GM12892 (cell line): ENCODE measurements at regions not wholly inside any gene's neighbourhood (a gene's known extent, or its start where the extent isn't known, plus 50 kb on each side); places are given as distances from the start of the nearest gene placed in this dataset.

ENCODE experiments used
- DNase-seq: peaks from one replicate; pipeline ENCODE4 v3.0.0; 2011; ENCODE audit not compliant: insufficient read length
- FAIRE-seq: peaks from 2 replicates; lab custom pipeline; 2011; peaks lifted over from hg19 to GRCh38; lab: Jason Lieb, UNC
- POLR2A ChIP-seq: IDR thresholded peaks from 2 replicates; pipeline ENCODE4 v1.6.1; 2011; ENCODE audit warnings: low read depth, low read length, control low read depth
- POLR2AphosphoS5 ChIP-seq: IDR thresholded peaks from 2 replicates; pipeline ENCODE4 v1.6.1; 2011; ENCODE audit warnings: low read depth, low read length, control low read depth
- TAF1 ChIP-seq: IDR thresholded peaks from 2 replicates; pipeline ENCODE4 v1.6.1; 2011; ENCODE audit warnings: low read depth, mild to moderate bottlenecking, control low read depth, low read length, borderline replicate concordance

DNA sequence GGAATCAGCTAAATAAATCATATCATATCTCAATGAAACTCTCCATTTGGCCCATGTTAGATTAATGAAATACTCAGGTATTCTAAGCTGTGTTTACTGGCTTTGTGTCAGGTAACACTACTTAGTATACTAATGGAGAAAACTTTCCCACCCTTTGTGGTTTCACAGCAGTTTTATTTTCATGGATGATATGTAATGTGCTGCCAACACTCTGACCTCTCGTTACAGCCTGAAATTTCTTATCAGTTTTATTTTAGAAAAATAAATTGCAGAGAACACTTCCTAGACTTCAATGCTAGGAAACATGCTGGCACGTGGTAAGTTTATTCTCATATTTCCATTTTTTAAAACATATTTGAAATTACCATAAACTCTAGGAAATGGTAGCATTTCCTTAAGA lies 758.9 kb downstream of the LIG4 start:
- no peak for TF ChIP-seq POLR2A
- no peak for TF ChIP-seq TAF1
- TF ChIP-seq POLR2AphosphoS5: no peak
- FAIRE-seq (no peak), DNase-seq (no peak)

DNA sequence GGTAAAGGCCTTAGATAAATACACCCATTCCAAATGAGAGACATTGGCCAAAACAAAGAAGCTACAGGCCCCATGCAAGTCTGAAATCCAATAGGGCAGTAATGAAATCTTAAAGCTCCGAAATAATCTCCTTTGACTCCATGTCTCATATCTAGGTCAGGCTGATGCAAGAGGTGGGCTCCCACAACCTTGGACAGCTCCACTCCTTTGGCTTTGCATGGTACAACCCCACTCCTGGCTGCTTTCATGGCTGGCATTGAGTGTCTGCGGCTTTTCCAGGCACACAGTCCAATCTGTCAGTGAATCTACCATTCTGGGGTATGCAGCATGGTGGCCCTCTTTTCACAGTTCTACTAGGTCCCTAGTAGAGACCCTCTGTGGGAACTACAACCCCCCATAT lies 762.5 kb downstream of the LIG4 start:
- DNase-seq (no peak), FAIRE-seq (no peak)
- TF ChIP-seq POLR2AphosphoS5 (no peak), POLR2A (no peak), TAF1 (no peak)

DNA sequence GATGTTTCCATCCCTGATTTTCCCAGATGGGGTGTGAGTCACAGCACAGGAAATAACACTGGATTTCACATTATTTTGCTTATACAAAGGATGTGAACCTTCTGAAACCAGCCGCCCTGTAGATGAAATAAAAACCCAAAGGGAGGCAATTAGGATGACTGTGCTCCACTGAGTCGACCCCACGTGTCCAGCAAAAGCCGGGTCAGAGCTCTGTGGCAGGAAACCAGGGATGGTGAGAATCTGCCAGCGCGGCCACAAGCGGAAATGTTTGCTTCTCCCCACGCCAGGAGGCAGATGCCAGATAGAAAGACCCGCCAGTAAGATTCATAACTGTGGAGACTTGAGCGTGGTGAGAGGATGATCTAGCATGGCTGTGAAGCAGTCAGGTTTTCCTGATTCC lies 764.4 kb downstream of the LIG4 start:
- TF ChIP-seq POLR2A (no peak), POLR2AphosphoS5 (no peak), TAF1 (no peak)
- FAIRE-seq (no peak), DNase-seq (no peak)

DNA sequence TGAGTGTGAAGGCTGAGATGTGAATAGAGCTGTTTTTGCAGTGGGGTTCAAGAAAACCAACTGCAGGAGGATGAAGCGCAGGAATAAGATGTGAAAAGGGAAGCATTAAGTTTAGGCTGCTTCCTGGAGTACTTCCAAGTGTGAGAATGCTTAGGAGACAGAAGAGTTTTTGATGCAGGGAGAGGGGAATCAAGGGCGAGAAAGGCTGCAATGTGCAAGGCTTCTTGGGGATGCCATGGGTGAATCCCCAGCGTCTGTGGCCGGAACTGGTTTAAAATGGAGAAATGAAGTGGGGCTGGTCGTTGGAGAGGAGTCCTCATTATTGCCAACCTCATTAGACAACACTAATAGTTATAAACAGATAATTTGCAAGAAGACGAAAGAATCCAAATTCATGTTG lies 764.9 kb downstream of the LIG4 start:
- FAIRE-seq (no peak), DNase-seq (no peak)
- TF ChIP-seq TAF1 (no peak), POLR2AphosphoS5 (no peak), POLR2A (no peak)

DNA sequence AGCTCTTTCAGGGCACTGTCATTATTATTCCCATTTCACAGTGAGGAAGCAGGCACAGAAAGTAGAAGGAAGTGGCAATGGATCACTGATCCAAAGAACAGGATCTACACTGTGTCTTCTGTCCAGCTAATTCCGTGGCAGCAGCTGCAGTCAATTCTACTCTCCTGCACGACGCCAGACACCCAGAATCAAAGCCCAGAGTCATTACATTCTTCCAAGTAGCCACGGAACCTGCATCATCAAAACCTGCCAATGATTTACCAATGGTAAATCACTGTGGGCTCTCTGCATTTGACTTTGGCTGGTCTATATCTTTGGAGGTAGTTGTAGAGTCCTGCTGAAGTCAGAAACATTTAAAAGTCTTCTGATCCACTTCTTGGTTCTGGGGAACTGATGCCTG lies 767.7 kb downstream of the LIG4 start:
- TF ChIP-seq POLR2A: no peak
- TF ChIP-seq TAF1: no peak
- TF ChIP-seq POLR2AphosphoS5: no peak
- DNase-seq (no peak), FAIRE-seq (no peak)

DNA sequence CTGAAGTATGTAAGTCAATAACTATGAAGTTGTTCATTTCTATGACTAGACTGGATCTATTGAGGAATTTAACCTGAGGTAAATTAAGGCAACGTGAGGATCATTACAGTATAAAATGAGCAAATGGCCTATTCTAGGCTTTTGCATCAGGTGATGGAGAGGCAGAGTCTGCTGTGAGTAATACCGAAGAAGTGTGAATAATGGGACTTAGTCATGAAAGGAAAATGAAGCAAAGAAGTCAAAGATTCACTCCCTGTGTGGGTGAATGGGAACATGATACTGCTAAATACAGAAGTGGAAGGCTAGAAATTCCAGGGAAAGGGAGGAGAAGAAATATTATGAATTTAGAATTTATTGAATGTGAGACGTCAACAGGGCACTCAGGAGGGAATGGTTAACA lies 774.1 kb downstream of the LIG4 start:
- TF ChIP-seq TAF1: no peak
- TF ChIP-seq POLR2AphosphoS5: no peak
- no peak for TF ChIP-seq POLR2A
- FAIRE-seq: no peak
- no peak for DNase-seq

DNA sequence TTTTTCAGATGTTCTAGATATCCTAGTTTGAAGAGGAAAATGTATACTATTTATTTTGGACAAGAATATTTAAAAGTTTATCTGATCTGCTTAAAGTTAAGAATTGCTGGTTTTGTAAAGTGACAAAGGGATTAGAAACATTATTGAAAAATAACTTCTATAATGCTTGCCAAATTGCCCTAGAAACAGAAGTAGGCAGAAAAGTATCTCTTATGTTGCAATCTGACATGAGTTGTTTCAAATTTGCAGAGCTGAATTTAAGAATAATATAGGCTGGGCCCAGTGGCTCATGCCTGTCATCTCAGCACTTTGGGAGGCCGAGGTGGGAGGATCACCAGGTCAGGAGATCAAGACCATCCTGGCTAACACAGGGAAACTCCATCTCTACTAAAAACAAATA lies 777.1 kb downstream of the LIG4 start:
- no peak for TF ChIP-seq POLR2AphosphoS5
- TF ChIP-seq POLR2A: no peak
- TF ChIP-seq TAF1: no peak
- DNase-seq (no peak), FAIRE-seq (no peak)

DNA sequence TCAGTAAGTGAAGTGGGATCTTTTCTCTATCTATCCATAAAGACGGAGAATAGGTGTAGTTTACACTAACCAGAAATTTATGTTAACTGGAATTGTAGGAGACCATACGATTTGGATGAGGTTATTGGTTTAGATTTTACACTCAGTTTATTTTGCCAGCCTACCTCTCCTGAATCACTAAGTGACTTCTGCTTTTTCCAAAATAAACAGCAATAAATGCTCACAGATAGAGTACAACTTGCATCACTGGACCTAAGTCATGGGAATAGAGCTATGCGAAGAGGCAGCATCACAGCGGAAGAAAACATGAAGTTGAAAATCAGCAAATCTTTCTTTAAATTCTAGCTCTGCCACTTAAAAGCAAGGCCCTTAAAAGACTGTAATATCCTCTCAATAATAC lies 781.0 kb downstream of the LIG4 start:
- FAIRE-seq (no peak), DNase-seq (no peak)
- TF ChIP-seq POLR2AphosphoS5 (no peak), TAF1 (no peak), POLR2A (no peak)

DNA sequence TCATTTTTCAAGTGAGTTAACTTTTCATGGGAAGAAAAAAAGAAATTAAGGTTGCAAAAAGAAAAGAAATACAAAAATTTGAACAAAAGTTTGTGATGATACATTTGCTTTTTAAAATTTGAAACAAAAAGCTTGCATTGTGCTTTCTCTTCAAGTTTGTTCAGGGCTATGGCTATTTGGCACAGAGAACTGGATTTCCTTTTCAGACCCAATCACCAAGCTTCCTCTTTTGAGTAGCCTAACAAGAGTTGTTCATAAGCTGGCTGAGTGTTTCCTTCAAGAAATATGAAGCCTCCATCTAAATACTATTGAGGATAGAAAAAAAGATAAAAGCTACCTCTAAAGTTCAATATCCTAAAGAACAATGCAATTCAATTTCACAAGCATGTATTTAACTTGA lies 787.8 kb downstream of the LIG4 start:
- DNase-seq (no peak), FAIRE-seq (no peak)
- no peak for TF ChIP-seq POLR2A
- no peak for TF ChIP-seq TAF1
- no peak for TF ChIP-seq POLR2AphosphoS5

DNA sequence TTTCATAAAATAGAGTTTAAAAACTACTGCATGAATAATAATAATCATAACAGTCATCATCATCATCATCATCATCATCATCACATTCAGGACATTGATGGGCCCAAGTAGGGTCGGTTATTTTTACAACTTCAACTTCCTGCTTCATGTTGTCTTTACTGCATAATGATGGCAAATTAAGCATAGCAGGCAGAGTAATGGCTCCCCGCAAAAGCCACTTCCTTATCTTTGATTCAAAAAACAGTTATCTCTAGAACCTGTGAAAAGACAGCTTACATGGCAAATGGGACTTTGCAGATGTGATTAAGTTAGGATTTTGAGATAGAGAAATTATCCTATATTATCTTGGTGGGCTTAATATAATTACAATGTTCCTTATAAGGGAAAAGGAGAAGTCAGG lies 792.9 kb downstream of the LIG4 start:
- FAIRE-seq (no peak), DNase-seq (no peak)
- no peak for TF ChIP-seq POLR2A
- TF ChIP-seq POLR2AphosphoS5: no peak
- no peak for TF ChIP-seq TAF1

DNA sequence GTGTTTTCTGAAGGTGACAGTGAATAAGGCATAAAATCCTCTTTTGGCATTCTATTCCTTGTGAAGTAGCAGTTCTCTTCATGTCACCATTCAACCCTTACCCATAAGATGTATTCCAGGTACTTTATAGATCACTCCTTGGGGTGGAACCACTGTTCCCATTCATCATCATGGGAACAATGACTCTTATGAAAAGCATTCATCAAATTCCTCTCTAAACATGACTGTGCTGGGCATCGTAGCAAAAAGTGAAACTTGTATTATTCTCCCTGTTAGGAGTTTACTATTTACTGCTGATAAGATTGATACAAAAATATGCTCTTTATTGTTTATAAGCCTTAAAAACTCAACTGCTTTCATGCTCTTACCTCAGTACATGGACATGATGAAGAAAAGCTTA lies 793.4 kb downstream of the LIG4 start:
- DNase-seq (no peak), FAIRE-seq (no peak)
- TF ChIP-seq POLR2AphosphoS5 (no peak), POLR2A (no peak), TAF1 (no peak)

DNA sequence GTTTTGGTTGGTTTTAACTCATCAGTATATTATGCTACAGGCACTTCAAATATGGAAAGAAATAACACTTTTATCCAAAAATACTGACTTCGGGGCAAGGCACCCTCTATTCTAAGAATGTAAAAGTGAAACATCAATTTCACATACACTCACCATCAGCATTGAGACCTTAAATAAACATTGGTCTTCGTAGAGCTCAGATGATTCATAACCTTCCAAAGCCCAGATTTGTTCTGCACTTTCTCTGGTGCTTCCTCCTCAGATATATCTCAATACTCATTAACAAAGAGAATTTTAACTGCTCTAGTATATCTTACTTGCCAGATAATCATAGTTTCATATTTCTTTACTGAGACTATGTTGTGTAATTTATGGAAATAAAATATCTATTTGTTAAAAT lies 794.3 kb downstream of the LIG4 start:
- DNase-seq: no peak
- TF ChIP-seq POLR2A (no peak), TAF1 (no peak), POLR2AphosphoS5 (no peak)

DNA sequence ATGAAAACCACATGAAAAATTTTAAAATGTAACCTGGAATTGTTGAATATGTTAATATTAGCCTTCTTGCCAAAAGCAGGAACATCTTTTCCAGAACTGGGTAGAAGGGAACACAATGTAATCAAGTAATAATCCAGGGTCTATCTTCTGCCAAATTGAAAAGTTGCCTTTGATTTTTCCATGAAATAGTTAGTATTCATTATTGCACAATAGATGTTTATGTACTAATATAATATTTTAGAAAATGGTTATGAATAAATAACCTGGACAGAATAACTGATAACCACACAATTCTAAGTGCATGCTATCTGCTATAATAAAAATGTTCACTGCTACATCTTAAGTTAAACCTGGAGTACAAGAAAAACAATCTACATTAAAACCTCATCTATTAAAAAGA lies 802.3 kb downstream of the LIG4 start:
- DNase-seq (no peak), FAIRE-seq (no peak)
- TF ChIP-seq TAF1 (no peak), POLR2A (no peak)

More for the DNA sequence above, 794.3 kb downstream of the LIG4 start:
- FAIRE-seq: no peak
